ENCODE measurements at regions not wholly inside any gene's neighbourhood (a gene's known extent, or its start where the extent isn't known, plus 50 kb on each side); places are given as distances from the start of the nearest gene placed in this dataset.
"Not testable (repeated sequence)": the region's sequence is repeated elsewhere in the genome, so short reads cannot be mapped to it uniquely, and the experiment has no call there.

GRCh38 chr10:28186887-28187578, 115.8 kb downstream of the MPP7 start:
- no peak for DNase-seq (ENCODE audit: low read depth)

GRCh38 chr10:28186461-28186860, 116.4 kb downstream of the MPP7 start:
- DNase-seq (ENCODE audit: low read depth): no peak

DNA sequence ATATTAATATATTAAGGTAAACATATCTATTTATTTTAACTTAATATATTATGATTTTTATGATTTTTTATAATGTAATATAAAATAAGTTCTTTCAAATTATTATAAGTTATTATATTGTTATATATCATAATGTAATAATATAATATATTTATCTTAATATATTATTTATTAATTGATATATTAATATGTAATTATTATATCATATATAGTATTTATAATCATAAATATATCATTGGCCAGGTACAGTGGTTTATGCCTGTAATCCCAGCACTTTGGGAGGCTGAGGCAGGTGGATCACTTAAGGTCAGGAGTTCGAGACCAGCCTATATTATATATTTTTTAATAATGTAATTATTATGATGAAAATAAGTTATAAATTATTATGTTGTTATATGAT, 118.1 kb downstream of the MPP7 start:
- DNase-seq (ENCODE audit: low read depth): no peak

DNA sequence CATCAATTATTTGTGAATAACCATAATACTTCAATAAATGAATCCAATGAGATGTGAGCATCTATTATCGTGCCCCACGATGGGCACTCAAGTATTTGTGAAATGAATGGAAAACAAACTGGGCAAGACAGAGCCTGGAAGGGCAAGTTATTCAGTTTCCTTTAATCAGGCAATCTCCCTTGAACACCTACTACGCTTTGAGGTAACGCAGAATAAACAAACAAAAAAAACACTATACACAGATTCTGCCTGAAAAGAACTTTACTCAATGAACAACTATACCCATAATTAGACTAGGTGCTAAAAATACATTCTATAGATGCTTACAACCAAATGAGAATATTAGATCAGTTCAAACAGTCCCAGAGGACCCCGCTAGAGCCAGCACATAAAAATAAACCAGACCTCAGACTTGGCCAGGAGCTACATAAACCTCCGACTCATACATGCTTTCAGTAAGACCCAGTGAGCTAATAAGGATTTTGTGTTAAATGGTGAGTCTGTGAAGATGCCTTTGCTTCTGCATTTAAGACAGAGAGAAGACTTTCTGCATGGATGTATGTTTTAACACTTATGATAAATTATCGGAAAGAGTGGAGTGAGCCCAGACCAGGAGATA, 121.3 kb downstream of the MPP7 start:
- no peak for DNase-seq (ENCODE audit: low read depth)

GRCh38 chr10:28180654-28181053, 122.2 kb downstream of the MPP7 start:
- DNase-seq (ENCODE audit: low read depth): peak; percentile 23

GRCh38 chr10:28179743-28180099, 123.1 kb downstream of the MPP7 start:
- DNase-seq (ENCODE audit: low read depth): no peak

GRCh38 chr10:28179006-28179742, 123.7 kb downstream of the MPP7 start:
- peak; percentile 25 for DNase-seq (ENCODE audit: low read depth)

- no peak for DNase-seq (ENCODE audit: low read depth)
Observed at GRCh38 chr10:28177944-28178637, 124.8 kb downstream of the MPP7 start.

- not testable (repeated sequence) for DNase-seq (ENCODE audit: low read depth)
Observed at GRCh38 chr10:28176498-28176897, 126.4 kb downstream of the MPP7 start.

GRCh38 chr10:28172223-28172610, 130.6 kb downstream of the MPP7 start:
- DNase-seq (ENCODE audit: low read depth): no peak

- no peak for DNase-seq (ENCODE audit: low read depth)
Observed at GRCh38 chr10:28171468-28172222, 131.2 kb downstream of the MPP7 start.

DNA sequence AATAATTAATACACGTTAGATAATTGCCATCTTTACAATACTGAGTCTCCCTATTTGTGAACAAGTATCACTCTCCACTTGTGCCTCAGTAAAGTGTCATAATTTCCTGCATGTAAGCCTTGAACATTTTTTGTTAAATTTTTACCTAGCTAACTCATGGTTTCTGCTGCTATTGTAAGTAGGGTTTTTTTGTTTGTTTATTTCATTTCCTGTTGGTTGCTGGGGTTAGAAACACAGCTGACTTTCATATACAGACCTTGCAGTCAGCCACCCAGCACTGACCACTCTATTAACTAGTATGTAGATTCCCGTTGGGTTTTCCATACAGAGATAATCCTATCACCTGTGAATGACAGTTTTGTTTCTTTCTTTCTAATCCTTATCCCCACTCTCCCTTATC, 133.3 kb downstream of the MPP7 start:
- DNase-seq (ENCODE audit: low read depth): no peak

GRCh38 chr10:28160866-28161405, 141.9 kb downstream of the MPP7 start:
- no peak for DNase-seq (ENCODE audit: low read depth)

- DNase-seq (ENCODE audit: low read depth): no peak
Observed at GRCh38 chr10:28157379-28157778, 145.5 kb downstream of the MPP7 start.

DNA sequence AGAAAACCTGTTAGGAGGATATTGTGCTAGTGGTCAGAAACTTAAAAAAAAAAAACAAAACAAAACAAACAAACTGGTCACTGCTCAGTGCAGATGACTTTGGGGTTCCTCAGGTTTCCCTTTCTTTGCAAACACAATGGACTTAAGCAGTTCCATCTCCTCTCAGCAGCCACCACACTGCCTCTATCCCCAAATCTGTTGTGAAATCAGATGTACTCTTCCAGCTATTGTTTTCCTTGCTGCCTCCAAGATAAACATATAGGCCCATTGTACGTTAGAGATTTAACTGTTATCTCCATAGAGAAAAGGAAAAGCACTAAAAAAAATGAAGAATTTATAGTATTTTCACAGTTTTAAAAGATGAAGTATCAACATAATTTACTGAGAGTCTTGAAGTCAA, 147.1 kb downstream of the MPP7 start:
- no peak for DNase-seq (ENCODE audit: low read depth)

GRCh38 chr10:28151636-28152035, 151.2 kb downstream of the MPP7 start:
- no peak for DNase-seq (ENCODE audit: low read depth)

DNA sequence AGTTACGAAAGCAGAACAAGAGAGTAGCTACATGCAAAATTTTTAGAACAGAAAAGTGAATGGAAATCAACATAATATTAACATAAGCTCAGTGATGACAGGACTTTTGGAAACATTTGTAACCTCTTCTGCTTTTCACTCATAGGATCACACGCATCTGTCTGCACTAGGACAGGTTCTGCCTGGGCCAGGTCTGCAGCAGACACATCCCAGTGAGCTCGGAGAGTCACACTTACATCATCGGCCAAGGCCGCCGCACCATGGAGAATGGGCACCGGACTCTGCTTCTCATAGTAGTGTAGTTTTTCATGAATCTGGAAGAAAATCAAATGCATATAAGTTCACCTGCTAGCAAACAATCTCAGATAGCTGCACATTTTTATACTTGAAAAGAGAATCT, 150.9 kb upstream of the ODAD2 start:
- no peak for DNase-seq (ENCODE audit: low read depth)

- no peak for DNase-seq (ENCODE audit: low read depth)
Observed at GRCh38 chr10:28147706-28148105, 148.8 kb upstream of the ODAD2 start.

- DNase-seq (ENCODE audit: low read depth): no peak
Observed at GRCh38 chr10:28139138-28139537, 140.3 kb upstream of the ODAD2 start.

GRCh38 chr10:28137907-28138880, 139.3 kb upstream of the ODAD2 start:
- no peak for DNase-seq (ENCODE audit: low read depth)

- no peak for DNase-seq (ENCODE audit: low read depth)
Observed at GRCh38 chr10:28135258-28135657, 136.4 kb upstream of the ODAD2 start.

Measured in stimulated activated CD4-positive, alpha-beta T cell treated with anti-CD3 and anti-CD28 coated beads, Interleukin-2, amount 100 ng/mL, for 4 hours (primary cell).